HepG2 (cell line): ENCODE measurements at regions not wholly inside any gene's neighbourhood (a gene's known extent, or its start where the extent isn't known, plus 50 kb on each side); places are given as distances from the start of the nearest gene placed in this dataset.
"Not testable (repeated sequence)": the region's sequence is repeated elsewhere in the genome, so short reads cannot be mapped to it uniquely, and the experiment has no call there.

Experiments
- ATAC-seq: fragments of 200-7000 bp; cut with Tn5 transposase; 3 replicates; pipeline ENCODE4 v1.9.1; 2020; ENCODE audit warnings: mild to moderate bottlenecking, moderate library complexity
- BruUV-seq: library from RNA; stranded (reverse); fragments of 400-500 nt; replicated peaks from 2 replicates; lab custom pipeline; 2021; lab: Mats Ljungman, UMichigan
- CTCF ChIA-PET: fragments of 300-600 bp; formaldehyde crosslinking; extraction: SDS; loops from one replicate; lab custom pipeline; 2021; ENCODE audit warnings: low total read pairs, inconsistent platforms, low intra/inter-chr PET ratio; lab: Yijun Ruan, JAX
- POLR2A ChIA-PET: fragments of 350-600 bp; sonication (Branson Sonifier 250); formaldehyde crosslinking; loops from one replicate; lab custom pipeline; 2020; ENCODE audit warnings: antibody characterized with exemption, inconsistent platforms; lab: Yijun Ruan, JAX
- DNase-seq: peaks from one replicate; pipeline ENCODE4 v3.0.0-alpha.2; 2015; ENCODE audit warnings: low spot score
- FAIRE-seq: peaks from 3 replicates; lab custom pipeline; 2011; peaks lifted over from hg19 to GRCh38; lab: Jason Lieb, UNC
- H2AFZ ChIP-seq: one replicate; pipeline ENCODE4 v1.6.1; 2011; ENCODE audit warnings: low read length, inconsistent platforms
- H3K27ac ChIP-seq: fragments of 300-600 bp; 3 replicates; pipeline ENCODE4 v1.8.0; 2011; ENCODE audit warnings: mixed run types, mild to moderate bottlenecking, mixed read lengths, low read length, inconsistent platforms; ENCODE audit not compliant: insufficient read depth; ENCODE audit errors: extremely low read length
- H3K27me3 ChIP-seq, 2 experiments: fragments of 200-600 bp in 1 of 2; 2 replicates in 1 of 2; 3 replicates in 1 of 2; pipeline versions ENCODE4 v1.6.0 to v1.8.0; 2011; ENCODE audit warnings: low read length in 2 of 2, mild to moderate bottlenecking in 2 of 2, moderate library complexity in 2 of 2, inconsistent platforms in 1 of 2; ENCODE audit not compliant: insufficient read depth in 2 of 2, control insufficient read depth in 1 of 2
- H3K36me3 ChIP-seq, 2 experiments: fragments of 200-600 bp in 1 of 2; replicated peaks in 1 of 2; 2 replicates in 1 of 2; 3 replicates in 1 of 2; pipeline versions ENCODE4 v1.5.1 to v1.8.0; 2011; ENCODE audit warnings: low read length in 2 of 2, inconsistent platforms in 1 of 2; ENCODE audit not compliant: insufficient read depth in 2 of 2, control insufficient read depth in 1 of 2
- H3K4me1 ChIP-seq: 2 replicates; pipeline ENCODE4 v1.5.1; 2012; ENCODE audit warnings: low read length, inconsistent platforms; ENCODE audit not compliant: insufficient read depth
- H3K4me2 ChIP-seq: 2 replicates; pipeline ENCODE4 v1.6.0; 2011; ENCODE audit warnings: low read depth, low read length, inconsistent platforms
- H3K4me3 ChIP-seq, 3 experiments: fragments of 200-600 bp in 1 of 3; sonication (generic), shearing (Covaris generic) in 1 of 3; replicated peaks in 1 of 3; 2 replicates each; pipeline ENCODE4 v1.5.1; 2011 to 2016; ENCODE audit warnings: low read length in 3 of 3, inconsistent platforms in 2 of 3, low read depth in 2 of 3, mild to moderate bottlenecking in 2 of 3, control low read depth in 1 of 3, mixed read lengths in 1 of 3; ENCODE audit not compliant: insufficient read depth in 1 of 3
- H3K79me2 ChIP-seq: one replicate; pipeline ENCODE4 v1.6.1; 2011; ENCODE audit warnings: low read length, inconsistent platforms; ENCODE audit not compliant: insufficient read depth
- H3K9ac ChIP-seq: 2 replicates; pipeline ENCODE4 v1.6.0; 2011; ENCODE audit warnings: mild to moderate bottlenecking, low read depth, low read length, inconsistent platforms; ENCODE audit not compliant: insufficient read depth
- H3K9me3 ChIP-seq: 2 replicates; pipeline ENCODE4 v1.5.1; 2012; ENCODE audit warnings: mild to moderate bottlenecking, low read length
- H4K20me1 ChIP-seq: 2 replicates; pipeline ENCODE4 v1.6.0; 2011; ENCODE audit warnings: inconsistent platforms, mild to moderate bottlenecking, low read length, moderate library complexity; ENCODE audit not compliant: insufficient read depth
- HNF4A ChIP-seq: sonication (generic); formaldehyde crosslinking; IDR thresholded peaks from 2 replicates; pipeline ENCODE4 v1.4.0; 2020; ENCODE audit warnings: missing genetic modification reagents
- ZNF564 ChIP-seq: sonication (generic); formaldehyde crosslinking; IDR thresholded peaks from 2 replicates; pipeline ENCODE4 v1.8.1; 2023; ENCODE audit warnings: mild to moderate bottlenecking, missing genetic modification reagents
- WGBS: methylation state at CpG from one replicate; pipeline ENCODE4 v1.1.6; 2017; ENCODE audit warnings: low lambda C conversion rate; 5-methylcytosine and 5-hydroxymethylcytosine counted together
- in situ Hi-C: cut with HindIII; loops from 2 replicates; pipeline ENCODE4 v1.10.0; 2017; ENCODE audit warnings: low pct_unique_long_range_greater_than_20kb; ENCODE audit not compliant: extremely low pct_ligation_motif_present
- intact Hi-C: fragments of 100-400 bp; cut with micrococcal nuclease; formaldehyde crosslinking; loops from one replicate; pipeline ENCODE4 v1.10.0; 2022; ENCODE audit not compliant: unreplicated experiment

DNA sequence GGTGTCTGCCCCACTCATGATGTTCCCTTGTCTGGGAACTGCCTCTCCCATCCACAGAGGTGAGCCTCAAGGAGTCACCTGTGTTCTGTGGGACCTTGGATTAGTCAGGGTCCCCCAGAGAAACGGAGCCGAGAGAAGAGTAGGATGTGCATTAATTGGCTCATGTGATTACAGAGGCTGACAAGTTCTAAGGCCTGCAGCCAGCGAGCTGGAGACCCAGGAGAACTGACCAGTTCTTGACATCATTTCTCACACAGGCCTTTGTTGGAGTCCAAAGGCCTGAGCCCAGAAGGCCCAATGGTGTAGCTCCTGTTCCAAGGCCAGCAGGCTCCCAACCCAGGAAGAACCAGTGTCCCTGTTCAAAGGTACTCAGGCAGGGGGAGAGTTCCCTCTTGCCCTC lies 186.6 kb downstream of the BCL2L11 start:
- H3K9me3 ChIP-seq, H3K9ac ChIP-seq, H3K4me3 ChIP-seq, H4K20me1 ChIP-seq, H3K27me3 ChIP-seq, DNase-seq, POLR2A ChIA-PET, intact Hi-C loops, H2AFZ ChIP-seq, H3K27ac ChIP-seq, CTCF ChIA-PET, H3K36me3 ChIP-seq, BruUV-seq, FAIRE-seq, H3K4me2 ChIP-seq, H3K4me1 ChIP-seq, H3K79me2 ChIP-seq, in situ Hi-C loops: not testable (repeated sequence)
- 87% methylated on average over 3 of the region's 3 CpGs for WGBS
- TF ChIP-seq HNF4A (CRISPR knock-in tag) (peak; percentile 22; the same call in 1 of the 2 replicates), ZNF564 (peak; percentile 94)
- ATAC-seq = peak; percentile 74

DNA sequence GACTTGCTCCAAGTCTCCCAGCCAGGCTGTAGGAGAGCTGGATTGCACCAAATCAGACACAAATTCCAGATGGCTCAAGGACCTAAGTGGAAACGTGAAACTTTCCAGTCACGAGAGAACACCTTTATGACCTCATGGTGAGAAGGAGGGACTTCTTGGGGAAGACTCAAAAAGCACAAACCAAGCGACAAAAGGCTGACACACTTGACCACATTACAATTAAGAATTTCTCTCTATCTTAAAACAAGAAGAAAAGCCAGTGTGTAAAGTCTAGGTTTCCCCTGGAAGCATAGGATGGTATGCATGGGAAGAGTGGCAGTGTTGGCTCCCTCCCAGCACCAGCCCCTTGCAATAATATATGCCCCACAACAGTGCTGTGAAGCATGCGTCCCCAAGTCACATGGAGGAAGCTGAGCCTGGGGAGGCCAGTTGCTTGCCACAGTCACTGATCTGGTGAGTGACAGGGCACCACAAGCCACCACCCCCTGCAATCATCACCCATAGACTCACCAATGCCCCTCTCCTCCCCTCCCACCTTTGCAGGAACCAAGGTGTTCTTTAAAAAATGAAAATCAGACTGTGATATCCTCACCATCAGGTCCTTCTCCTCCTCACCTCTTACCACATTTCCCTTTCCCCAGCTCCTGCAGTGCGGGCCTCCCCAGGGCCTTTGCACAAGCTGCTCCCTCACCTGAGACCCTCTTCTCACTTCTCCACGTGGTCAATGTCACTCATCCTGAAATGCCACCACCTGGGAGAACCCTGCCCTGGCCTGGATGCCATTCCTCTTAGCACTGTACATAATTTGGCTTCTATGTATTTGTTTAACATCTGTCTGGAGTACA lies 188.7 kb downstream of the BCL2L11 start:
- H2AFZ ChIP-seq, H3K36me3 ChIP-seq, H4K20me1 ChIP-seq, CTCF ChIA-PET, POLR2A ChIA-PET, H3K27me3 ChIP-seq, H3K9ac ChIP-seq, DNase-seq, H3K79me2 ChIP-seq, H3K9me3 ChIP-seq, H3K27ac ChIP-seq, intact Hi-C loops, in situ Hi-C loops, H3K4me1 ChIP-seq, H3K4me3 ChIP-seq, BruUV-seq, H3K4me2 ChIP-seq: not testable (repeated sequence)
- ATAC-seq (peak; percentile 37; the same call in 2 of the 3 replicates), FAIRE-seq (peak; percentile 72)
- WGBS = 83% methylated on average over 5 of the region's 6 CpGs

DNA sequence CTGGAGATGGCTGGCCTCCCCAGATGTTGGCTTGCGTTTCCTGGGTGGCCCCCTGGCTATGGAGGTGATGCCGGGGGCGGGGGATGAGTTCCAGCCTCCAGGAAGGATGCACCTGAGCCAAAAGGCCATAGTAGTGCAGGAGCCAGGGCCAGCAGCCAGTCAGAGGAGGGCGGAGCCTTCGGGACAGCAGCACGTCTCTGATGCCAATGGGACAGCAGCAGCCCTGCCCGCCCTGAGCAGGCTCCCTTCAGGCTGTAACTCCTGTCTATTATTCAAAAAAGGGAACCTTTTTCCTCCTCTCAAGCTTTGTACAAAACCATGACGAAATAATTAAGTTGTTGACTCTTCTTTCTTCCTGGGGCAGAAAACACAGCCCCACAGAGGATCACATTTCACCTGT lies 189.7 kb downstream of the BCL2L11 start:
- H3K4me2 ChIP-seq, H3K27me3 ChIP-seq, H3K4me3 ChIP-seq, H3K36me3 ChIP-seq, POLR2A ChIA-PET, H3K79me2 ChIP-seq, H3K9me3 ChIP-seq, H4K20me1 ChIP-seq, H3K9ac ChIP-seq, FAIRE-seq, DNase-seq, H3K4me1 ChIP-seq, in situ Hi-C loops, H3K27ac ChIP-seq, intact Hi-C loops, CTCF ChIA-PET, BruUV-seq, H2AFZ ChIP-seq: not testable (repeated sequence)
- 98% methylated on average over 4 of the region's 8 CpGs for WGBS
- ATAC-seq = 0 out of 3 replicates have a peak, but pooled peaks have one; percentile 12

DNA sequence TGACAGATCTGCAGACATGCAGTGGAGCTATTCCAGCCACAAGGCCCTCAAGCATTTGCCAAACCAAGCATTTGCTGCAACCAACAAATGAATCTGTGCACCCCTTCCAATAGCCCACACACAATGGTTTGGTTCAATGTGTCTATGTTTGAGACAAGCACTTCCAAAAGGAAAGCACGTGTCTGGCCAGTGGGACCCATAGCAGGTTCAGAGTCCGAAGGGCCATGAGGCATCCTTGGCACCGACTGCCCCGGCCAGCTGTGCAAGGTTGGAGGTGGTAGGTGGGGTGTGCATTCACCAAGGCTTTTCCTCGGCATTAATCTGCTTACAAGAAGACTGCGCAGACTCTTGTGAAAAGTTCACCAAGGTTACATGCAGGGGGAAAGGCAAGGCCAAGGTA lies 190.9 kb downstream of the BCL2L11 start:
- no CpG with 5 or more reads among the region's 6 CpGs for WGBS
- H3K36me3 ChIP-seq, intact Hi-C loops, H3K9ac ChIP-seq, BruUV-seq, CTCF ChIA-PET, H3K79me2 ChIP-seq, H4K20me1 ChIP-seq, H3K9me3 ChIP-seq, POLR2A ChIA-PET, H3K4me3 ChIP-seq, in situ Hi-C loops, DNase-seq, H3K27ac ChIP-seq, H3K4me1 ChIP-seq, H3K27me3 ChIP-seq, H3K4me2 ChIP-seq, ATAC-seq, H2AFZ ChIP-seq: not testable (repeated sequence)
- FAIRE-seq = peak; percentile 21
